TTC549 (cell line): ENCODE measurements at regions not wholly inside any gene's neighbourhood (a gene's known extent, or its start where the extent isn't known, plus 50 kb on each side); places are given as distances from the start of the nearest gene placed in this dataset.
"Not testable (repeated sequence)": the region's sequence is repeated elsewhere in the genome, so short reads cannot be mapped to it uniquely, and the experiment has no call there.

ENCODE experiments used
- FAIRE-seq: peaks from 2 replicates; lab custom pipeline; 2012; peaks lifted over from hg19 to GRCh38; lab: Jason Lieb, UNC

DNA sequence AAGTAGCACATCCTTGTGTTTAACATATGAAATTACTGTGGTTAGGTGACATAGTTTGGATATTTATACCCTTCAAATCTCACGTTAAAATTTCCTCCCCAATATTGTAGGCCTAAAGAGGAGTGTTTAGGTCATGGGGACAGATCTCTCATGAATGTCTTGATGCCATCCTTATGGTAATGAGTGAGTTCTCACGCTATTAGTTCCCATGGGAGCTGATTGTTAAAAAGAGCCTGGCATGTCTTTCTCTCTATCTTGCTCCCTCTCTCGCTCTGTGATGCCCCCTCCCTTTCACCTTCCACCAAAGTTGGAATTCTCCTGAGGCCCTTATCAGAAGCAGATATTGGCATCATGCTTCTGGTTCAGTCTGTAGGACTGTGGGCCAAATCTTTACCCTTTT lies 660.1 kb downstream of the ADCYAP1 start:
- FAIRE-seq, result no peak

- FAIRE-seq, result no peak
Observed at GRCh38 chr18:1571206-1571605, 666.5 kb downstream of the ADCYAP1 start.

DNA sequence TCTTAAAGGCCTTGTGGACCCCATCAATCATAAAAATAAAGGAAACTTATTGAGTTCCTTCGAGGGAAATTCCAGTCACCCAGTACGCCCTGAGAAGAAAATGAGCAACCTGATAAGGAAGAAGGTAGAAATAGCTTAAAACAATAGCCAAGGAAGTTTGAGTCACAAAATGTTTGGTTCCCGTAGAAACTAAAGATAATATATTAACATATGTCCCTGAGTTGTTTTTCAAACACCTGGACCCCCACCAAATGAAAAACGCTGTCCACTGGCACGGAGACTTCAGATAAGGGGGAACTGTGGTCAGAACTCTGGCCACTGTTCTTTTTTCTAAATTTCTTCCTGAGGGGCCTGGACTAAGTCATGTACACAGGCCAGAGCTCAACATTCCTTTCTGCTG lies 669.1 kb downstream of the ADCYAP1 start:
- no peak for FAIRE-seq

DNA sequence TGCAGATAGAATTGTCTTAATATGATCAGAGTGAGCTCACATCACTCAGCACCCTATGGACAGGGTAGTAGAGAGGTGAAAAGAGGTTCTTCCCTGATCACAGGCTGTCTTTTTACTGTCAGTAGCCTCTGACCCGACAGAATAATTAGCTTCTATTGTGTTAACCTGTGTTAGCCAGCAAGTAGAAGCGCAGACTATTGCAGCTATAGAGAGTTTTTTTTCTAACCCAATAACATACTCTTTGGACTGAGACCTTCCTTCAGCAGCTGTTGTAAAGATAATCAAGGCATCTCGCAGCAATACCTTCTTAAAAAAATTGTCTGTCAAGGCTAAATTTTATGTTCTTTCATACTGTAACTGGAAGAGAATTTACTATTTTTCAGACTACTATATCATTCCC lies 670.4 kb downstream of the ADCYAP1 start:
- FAIRE-seq, result no peak

GRCh38 chr18:1578505-1578904 lies 673.8 kb downstream of the ADCYAP1 start:
- no peak for FAIRE-seq

GRCh38 chr18:1581581-1581980 lies 676.9 kb downstream of the ADCYAP1 start:
- FAIRE-seq, result no peak

- peak; percentile 74 for FAIRE-seq
Observed at GRCh38 chr18:1585881-1586488, 681.3 kb downstream of the ADCYAP1 start.

GRCh38 chr18:1593091-1593490 lies 688.4 kb downstream of the ADCYAP1 start:
- FAIRE-seq, result no peak

- no peak for FAIRE-seq
Observed at GRCh38 chr18:1595195-1595594, 690.5 kb downstream of the ADCYAP1 start.

DNA sequence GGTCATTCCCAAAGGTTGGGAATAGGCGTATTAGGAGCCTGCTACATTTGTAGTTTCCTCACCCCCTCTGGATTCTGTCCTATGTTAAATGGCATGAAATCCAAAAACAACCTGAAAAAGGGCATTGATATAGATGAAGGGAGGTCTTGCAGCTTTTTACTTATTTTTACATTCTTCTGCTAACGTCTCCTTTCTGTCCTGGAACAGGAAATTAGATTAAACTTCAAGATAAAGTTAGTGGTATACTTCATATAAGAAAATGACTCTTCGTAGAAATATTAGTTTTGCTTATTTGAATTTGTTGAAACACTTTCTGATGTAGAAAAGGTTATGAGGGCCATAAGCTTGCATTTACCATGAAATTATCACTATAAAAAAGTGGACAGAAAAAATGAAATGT lies 694.5 kb downstream of the ADCYAP1 start:
- no peak for FAIRE-seq

DNA sequence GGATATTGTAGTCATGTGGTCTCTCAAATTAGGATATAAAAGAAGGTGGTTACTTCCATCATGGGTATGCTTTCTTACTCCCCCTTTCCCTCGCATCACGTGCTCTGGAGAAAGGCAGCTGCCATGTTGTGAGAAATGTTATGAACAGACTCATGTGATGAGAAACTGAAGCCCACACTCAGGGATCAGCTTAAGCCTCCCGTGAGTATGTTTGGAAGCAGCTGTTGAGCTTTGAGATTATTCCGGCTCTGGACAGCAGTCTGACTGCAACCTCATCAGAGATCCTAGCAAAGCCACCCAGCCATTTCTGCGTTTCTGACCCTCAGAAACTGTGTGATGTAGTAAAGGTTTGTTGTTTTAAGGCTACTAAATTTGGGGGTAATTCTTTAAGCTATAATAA lies 700.1 kb downstream of the ADCYAP1 start:
- FAIRE-seq, result no peak

- no peak for FAIRE-seq
Observed at GRCh38 chr18:1618364-1618763, 713.7 kb downstream of the ADCYAP1 start.

DNA sequence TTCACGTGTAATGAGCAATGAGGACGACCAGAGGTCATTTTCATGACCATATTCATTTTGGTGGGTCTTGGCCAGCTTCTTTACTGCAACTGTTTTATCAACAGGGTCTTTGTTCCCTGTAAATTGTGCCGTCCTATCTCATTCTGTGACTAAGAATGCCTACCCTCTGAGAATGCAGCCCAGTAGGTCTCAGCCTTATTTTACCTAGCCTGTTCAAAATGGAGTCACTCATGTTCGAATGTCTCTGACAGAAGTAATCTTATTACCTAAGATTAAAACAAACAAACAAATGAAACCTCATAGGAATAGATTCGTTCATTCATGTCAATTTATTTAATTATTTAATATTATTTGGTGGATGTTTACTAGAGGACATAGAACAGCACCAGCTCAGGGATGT lies 714.8 kb downstream of the ADCYAP1 start:
- FAIRE-seq, result no peak

DNA sequence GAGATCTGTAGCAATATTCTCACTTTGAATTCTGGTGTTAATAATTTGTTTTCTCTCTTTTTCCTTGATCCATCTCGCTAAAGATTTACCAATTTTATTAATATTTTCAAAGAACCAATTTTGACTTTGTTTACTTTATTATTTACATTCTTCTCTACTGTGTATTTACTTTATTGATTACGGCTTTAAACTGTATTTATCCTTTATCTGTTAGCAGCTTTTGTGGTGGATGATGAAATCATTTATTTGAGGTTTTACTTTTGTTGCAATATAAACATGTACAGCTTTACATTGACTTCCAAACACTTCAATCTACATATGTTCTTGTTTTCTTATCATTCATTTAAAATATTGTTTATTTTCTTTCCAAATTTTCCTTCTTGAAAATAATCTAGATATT lies 719.9 kb downstream of the ADCYAP1 start:
- FAIRE-seq, result no peak

- FAIRE-seq, result no peak
Observed at GRCh38 chr18:1627494-1627893, 722.8 kb downstream of the ADCYAP1 start.

DNA sequence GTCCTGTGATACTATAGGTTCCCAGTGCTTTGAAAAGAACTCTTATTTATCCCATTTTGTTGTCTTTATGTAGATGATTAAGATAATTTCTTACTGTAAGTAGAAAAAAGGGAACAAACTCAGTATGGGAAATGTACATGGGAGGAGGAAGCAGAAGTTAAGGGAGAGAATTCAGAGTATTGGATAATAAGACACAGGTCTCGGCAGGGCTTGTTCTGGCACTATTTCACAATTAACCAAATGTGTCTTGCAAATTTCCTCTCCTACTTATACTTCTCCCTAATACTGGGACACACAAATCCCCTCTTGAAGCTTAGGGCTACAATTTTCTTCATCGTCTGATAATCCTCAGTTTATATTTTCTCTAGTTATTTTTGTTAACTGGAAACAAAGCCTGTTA lies 744.0 kb downstream of the ADCYAP1 start:
- FAIRE-seq, result no peak

GRCh38 chr18:1652018-1652417 lies 747.3 kb downstream of the ADCYAP1 start:
- no peak for FAIRE-seq

GRCh38 chr18:1653873-1654272 lies 749.2 kb downstream of the ADCYAP1 start:
- FAIRE-seq, result no peak

DNA sequence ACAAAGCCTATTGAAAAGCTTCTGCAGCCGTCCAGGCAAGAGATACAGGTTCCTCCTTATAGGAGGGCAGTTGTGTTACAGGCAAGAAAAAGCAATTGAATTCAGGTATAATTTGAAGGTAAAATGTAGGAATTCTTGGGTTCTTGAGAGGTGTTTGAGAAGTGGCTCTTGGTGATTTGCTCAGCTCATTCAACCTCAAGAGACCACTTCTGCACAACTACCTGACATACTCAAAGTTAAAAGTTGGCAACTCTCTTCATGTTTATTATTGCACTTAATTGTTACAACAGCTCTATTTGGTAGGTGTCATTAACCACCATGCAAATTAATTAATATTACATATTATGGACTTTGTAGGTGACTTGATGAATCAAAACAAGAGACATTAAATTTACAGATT lies 753.2 kb downstream of the ADCYAP1 start:
- no peak for FAIRE-seq

- no peak for FAIRE-seq
Observed at GRCh38 chr18:1658908-1659566, 754.4 kb downstream of the ADCYAP1 start.

DNA sequence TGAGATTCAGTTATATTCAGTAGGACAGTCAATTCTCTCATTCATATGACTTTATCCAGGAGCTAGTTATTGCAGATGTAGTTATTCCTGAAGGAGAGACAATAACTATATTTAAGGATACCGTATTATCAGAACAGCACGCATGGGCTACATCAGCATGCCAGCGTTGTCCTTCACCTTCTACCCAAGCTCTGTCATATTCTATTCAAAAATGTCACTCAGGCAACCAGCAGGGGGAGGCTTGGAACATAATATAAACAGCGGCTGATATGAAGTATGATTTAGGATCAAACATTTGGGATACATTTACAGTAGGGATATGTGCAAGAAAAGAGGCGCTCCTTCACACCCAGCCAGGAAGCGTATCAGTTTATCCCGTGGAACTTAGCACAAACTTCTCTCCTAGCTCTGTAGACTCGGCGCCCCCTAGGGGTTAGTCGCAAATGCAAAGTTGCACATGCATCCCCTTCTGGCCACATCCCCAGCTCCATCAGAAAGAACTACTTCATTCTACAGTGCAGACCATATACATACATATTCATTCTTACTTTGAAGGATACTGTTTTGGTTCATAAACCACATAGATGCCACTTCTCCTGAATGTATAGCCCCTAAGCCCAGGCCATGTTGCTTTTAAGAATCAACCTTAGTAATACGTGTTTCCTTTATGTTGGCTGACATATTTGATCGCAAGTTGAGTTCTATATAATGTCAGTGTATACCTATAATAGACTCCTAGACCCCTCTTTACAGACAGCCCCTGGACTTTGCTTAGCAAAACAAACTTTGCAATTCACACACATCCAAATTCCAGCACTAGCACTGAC lies 759.4 kb downstream of the ADCYAP1 start:
- FAIRE-seq, result no peak

GRCh38 chr18:1665079-1665478 lies 760.4 kb downstream of the ADCYAP1 start:
- FAIRE-seq, result no peak

DNA sequence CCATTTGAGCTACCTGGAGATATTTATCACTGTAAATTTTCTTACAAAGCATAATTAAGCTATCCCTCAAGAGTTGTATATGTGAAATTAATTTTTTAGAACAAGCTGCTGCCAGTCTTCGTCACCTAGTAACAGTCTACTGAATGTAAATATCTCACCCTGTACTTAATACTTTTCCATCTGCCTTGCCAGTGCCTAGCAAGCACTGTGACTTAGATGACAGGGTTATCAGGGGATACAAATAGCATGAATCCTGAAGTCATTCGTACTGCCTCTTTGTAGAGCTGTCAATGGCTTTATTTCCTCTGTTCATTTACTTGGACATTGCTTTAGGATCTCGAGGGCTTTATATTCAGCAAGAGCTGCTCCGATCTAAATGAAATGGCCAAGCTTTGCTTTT lies 763.6 kb downstream of the ADCYAP1 start:
- FAIRE-seq, result no peak

- not testable (repeated sequence) for FAIRE-seq
Observed at GRCh38 chr18:1671710-1672109, 767.0 kb downstream of the ADCYAP1 start.
